MCF 10A (cell line): ENCODE measurements at regions not wholly inside any gene's neighbourhood (a gene's known extent, or its start where the extent isn't known, plus 50 kb on each side); places are given as distances from the start of the nearest gene placed in this dataset.
A peak's percentile ranks its signal among the peaks of the same experiment; 100 is the strongest.

Experiments
- BruUV-seq: library from RNA; stranded (reverse); fragments of 400-500 nt; replicated peaks from 2 replicates; lab custom pipeline; 2021; lab: Mats Ljungman, UMichigan
- CTCF ChIA-PET: fragments of 300-600 bp; sonication (Branson Sonifier 250); formaldehyde crosslinking; extraction: SDS; loops from one replicate; lab custom pipeline; 2021; ENCODE audit warnings: antibody characterized with exemption, inconsistent platforms; lab: Yijun Ruan, JAX
- POLR2A ChIA-PET: fragments of 300-600, 350-650 bp; sonication (Branson Sonifier 250); formaldehyde crosslinking; extraction: SDS; loops from one replicate; lab custom pipeline; 2020; ENCODE audit warnings: antibody characterized with exemption, inconsistent platforms; lab: Yijun Ruan, JAX
- DNase-seq: peaks from one replicate; pipeline ENCODE4 v3.0.0-alpha.2; 2018; ENCODE audit not compliant: unreplicated experiment
- H3K27ac Mint-ChIP-seq: one replicate; pipeline ENCODE4 v1.8.0; 2022; ENCODE audit warnings: mild to moderate bottlenecking, low read depth, mixed read lengths; ENCODE audit not compliant: unreplicated experiment
- H3K27me3 Mint-ChIP-seq: one replicate; pipeline ENCODE4 v1.8.0; 2022; ENCODE audit warnings: mixed read lengths; ENCODE audit not compliant: insufficient read depth, unreplicated experiment
- H3K36me3 Mint-ChIP-seq: one replicate; pipeline ENCODE4 v1.8.0; 2022; ENCODE audit warnings: mild to moderate bottlenecking, moderate library complexity, mixed read lengths; ENCODE audit not compliant: insufficient read depth, unreplicated experiment
- H3K4me1 Mint-ChIP-seq: one replicate; pipeline ENCODE4 v1.8.0; 2022; ENCODE audit warnings: mixed read lengths; ENCODE audit not compliant: insufficient read depth, unreplicated experiment
- H3K4me3 Mint-ChIP-seq: one replicate; pipeline ENCODE4 v1.8.0; 2022; ENCODE audit warnings: mild to moderate bottlenecking, moderate library complexity, mixed read lengths; ENCODE audit not compliant: unreplicated experiment
- H3K9me3 Mint-ChIP-seq: one replicate; pipeline ENCODE4 v1.8.0; 2022; ENCODE audit warnings: mixed read lengths; ENCODE audit not compliant: unreplicated experiment
- CTCF ChIP-seq: fragments of 200-600 bp; IDR thresholded peaks from one replicate; pipeline ENCODE4 v1.8.0; 2022; ENCODE audit warnings: antibody characterized with exemption, mild to moderate bottlenecking; ENCODE audit not compliant: unreplicated experiment
- intact Hi-C: fragments of 100-400 bp; cut with micrococcal nuclease; formaldehyde crosslinking; loops from 2 replicates; pipeline ENCODE4 v1.14.1; 2022

- Mint-ChIP-seq H3K4me3 (no peak overlapping the region), H3K27me3 (no peaks in the 10 kb centered on the region), H3K4me1 (no peaks in the 10 kb centered on the region), H3K27ac (no peak overlapping the region), H3K36me3 (no peaks in the 10 kb centered on the region), H3K9me3 (no peaks in the 10 kb centered on the region)
- ChIA-PET CTCF (no interaction called here), POLR2A (interaction anchor here (0.7 kb wide), 1 partner anchor 237 kb away, joined by 3 read pairs; no protein-coding TSS in a partner anchor)
- no peak for TF ChIP-seq CTCF
- no peak for DNase-seq
- intact Hi-C loops, result no loop called here
- no TSS peak for BruUV-seq
These were observed 200.7 kb upstream of the PDE5A start for GRCh38 chr4:119829326-119829725.

- ChIA-PET POLR2A (no interaction called here), CTCF (no interaction called here)
- Mint-ChIP-seq H3K9me3 (no peaks in the 10 kb centered on the region), H3K36me3 (no peaks in the 10 kb centered on the region), H3K27ac (no peak overlapping the region), H3K27me3 (no peaks in the 10 kb centered on the region), H3K4me3 (no peak overlapping the region), H3K4me1 (no peaks in the 10 kb centered on the region)
- intact Hi-C loops, result no loop called here
- no TSS peak for BruUV-seq
- no peak for TF ChIP-seq CTCF
- DNase-seq, result no peak
These were observed 197.1 kb upstream of the PDE5A start for GRCh38 chr4:119825696-119826095.

DNA sequence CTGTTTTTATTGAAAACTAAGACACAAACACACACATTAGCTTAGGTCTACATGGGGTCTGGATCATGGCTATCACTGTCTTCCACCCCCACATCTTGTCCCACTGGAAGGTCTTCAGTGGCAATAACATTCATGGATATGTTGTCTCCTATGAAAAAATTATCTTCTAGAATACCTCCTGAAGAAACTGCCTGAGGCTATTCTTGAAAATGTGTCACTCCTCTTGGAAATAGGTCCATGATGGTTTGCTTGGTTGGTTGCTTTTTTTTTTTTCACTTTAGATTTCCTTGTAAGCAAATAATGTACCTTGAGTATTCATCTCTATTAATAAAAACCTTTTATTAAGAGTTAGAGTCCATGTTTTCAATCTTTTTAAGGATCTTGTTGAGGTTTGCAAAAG is 195.3 kb upstream of the PDE5A start:
- intact Hi-C loops, result no loop called here
- H3K9me3 Mint-ChIP-seq, result no peaks in the 10 kb centered on the region
- peak; percentile 3 for DNase-seq
- POLR2A ChIA-PET, result no interaction called here
- H3K4me3 Mint-ChIP-seq, result no peak overlapping the region
- no peaks in the 10 kb centered on the region for H3K36me3 Mint-ChIP-seq
- no TSS peak for BruUV-seq
- H3K27me3 Mint-ChIP-seq, result no peaks in the 10 kb centered on the region
- CTCF ChIA-PET, result interaction anchor here (0.6 to 1.1 kb wide), 3 partner anchors 195 to 1983 kb away, joined by 3 to 7 read pairs (median 5); partner anchors contain the start of gene PDE5A
- H3K4me1 Mint-ChIP-seq, result no peaks in the 10 kb centered on the region
- H3K27ac Mint-ChIP-seq, result no peak overlapping the region
- TF ChIP-seq CTCF, result no peak

GRCh38 chr4:119823045-119823444 is 194.4 kb upstream of the PDE5A start:
- Mint-ChIP-seq H3K9me3 (no peaks in the 10 kb centered on the region), H3K36me3 (no peaks in the 10 kb centered on the region), H3K4me3 (no peak overlapping the region), H3K27me3 (no peaks in the 10 kb centered on the region), H3K4me1 (no peaks in the 10 kb centered on the region), H3K27ac (no peak overlapping the region)
- TF ChIP-seq CTCF, result no peak
- no TSS peak for BruUV-seq
- intact Hi-C loops, result no loop called here
- POLR2A ChIA-PET, result no interaction called here
- DNase-seq, result no peak
- CTCF ChIA-PET, result interaction anchor here (0.7 to 1.1 kb wide), 2 partner anchors 194 to 870 kb away, joined by 5 to 7 read pairs; partner anchors contain the start of gene PDE5A
